Bronchial epithelial cell (primary cell): ENCODE measurements at regions not wholly inside any gene's neighbourhood (a gene's known extent, or its start where the extent isn't known, plus 50 kb on each side); places are given as distances from the start of the nearest gene placed in this dataset.

Experiments
- DNase-seq: peaks from one replicate; pipeline ENCODE4 v3.0.0-alpha.2; 2010; ENCODE audit warnings: low read depth
- FAIRE-seq: peaks from 2 replicates; lab custom pipeline; 2011; peaks lifted over from hg19 to GRCh38; lab: Jason Lieb, UNC
- H3K27me3 ChIP-seq: 2 replicates; pipeline ENCODE4 v1.5.1; 2011; ENCODE audit warnings: low read length; ENCODE audit not compliant: control insufficient read depth, insufficient read depth
- H3K36me3 ChIP-seq: 2 replicates; pipeline ENCODE4 v1.5.1; 2011; ENCODE audit warnings: low read length; ENCODE audit not compliant: control insufficient read depth, insufficient read depth
- H3K4me3 ChIP-seq: 2 replicates; pipeline ENCODE4 v1.5.1; 2011; ENCODE audit warnings: mild to moderate bottlenecking, low read depth, low read length, control low read depth
- TF ChIP-seq, protein P1 (sequence below): IDR thresholded peaks from 2 replicates; pipeline ENCODE4 v1.5.1; 2011; ENCODE audit warnings: mild to moderate bottlenecking, moderate library complexity, low read length, control low read depth, inconsistent platforms; ENCODE audit not compliant: insufficient read depth, severe bottlenecking

DNA sequence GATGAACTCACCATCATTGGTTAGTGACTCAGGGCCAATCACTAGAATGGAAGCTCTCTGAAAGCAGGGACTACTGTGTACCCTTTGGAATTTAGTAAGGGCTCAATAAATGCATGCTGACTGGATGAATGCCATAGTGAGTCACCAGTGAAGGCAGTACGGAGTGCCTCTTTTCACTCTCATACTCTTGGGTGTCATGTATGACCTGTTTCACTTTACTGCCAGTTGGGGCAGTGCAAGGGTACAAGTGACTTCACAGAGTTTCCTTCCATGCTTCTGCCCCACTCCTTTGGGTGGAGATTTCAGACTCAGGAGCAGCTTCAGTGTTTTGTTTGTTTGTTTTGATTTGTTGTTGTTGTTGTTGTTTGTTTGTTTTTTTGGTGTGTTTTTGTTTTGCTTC, 57.7 kb downstream of the SOX3 start:
- H3K36me3 ChIP-seq, result no peaks in the 10 kb centered on the region
- no peak overlapping the region for H3K4me3 ChIP-seq
- TF ChIP-seq, protein P1, sequence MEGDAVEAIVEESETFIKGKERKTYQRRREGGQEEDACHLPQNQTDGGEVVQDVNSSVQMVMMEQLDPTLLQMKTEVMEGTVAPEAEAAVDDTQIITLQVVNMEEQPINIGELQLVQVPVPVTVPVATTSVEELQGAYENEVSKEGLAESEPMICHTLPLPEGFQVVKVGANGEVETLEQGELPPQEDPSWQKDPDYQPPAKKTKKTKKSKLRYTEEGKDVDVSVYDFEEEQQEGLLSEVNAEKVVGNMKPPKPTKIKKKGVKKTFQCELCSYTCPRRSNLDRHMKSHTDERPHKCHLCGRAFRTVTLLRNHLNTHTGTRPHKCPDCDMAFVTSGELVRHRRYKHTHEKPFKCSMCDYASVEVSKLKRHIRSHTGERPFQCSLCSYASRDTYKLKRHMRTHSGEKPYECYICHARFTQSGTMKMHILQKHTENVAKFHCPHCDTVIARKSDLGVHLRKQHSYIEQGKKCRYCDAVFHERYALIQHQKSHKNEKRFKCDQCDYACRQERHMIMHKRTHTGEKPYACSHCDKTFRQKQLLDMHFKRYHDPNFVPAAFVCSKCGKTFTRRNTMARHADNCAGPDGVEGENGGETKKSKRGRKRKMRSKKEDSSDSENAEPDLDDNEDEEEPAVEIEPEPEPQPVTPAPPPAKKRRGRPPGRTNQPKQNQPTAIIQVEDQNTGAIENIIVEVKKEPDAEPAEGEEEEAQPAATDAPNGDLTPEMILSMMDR, result no peak
- DNase-seq (no peak), FAIRE-seq (no peak)
- no peaks in the 10 kb centered on the region for H3K27me3 ChIP-seq

DNA sequence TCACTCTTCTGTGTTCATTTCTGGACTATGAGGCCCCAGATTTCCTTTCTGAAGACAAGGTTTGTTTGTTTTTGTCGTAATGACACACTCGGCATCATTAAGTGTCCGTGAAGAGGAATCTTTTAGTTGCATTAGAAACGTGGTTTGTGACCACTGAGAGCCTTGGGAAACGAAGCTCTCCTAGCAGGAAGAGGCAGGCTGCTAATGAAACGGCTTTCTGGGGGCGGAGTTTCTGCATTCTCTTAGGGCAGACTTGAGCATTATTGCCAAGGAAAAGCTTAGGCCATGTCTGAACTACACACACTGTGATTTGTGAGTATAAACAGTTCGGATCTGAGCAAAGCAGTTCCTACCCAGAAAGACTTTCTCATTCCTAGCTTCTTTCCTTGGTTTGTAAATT, 64.0 kb downstream of the SOX3 start:
- no peak for FAIRE-seq

DNA sequence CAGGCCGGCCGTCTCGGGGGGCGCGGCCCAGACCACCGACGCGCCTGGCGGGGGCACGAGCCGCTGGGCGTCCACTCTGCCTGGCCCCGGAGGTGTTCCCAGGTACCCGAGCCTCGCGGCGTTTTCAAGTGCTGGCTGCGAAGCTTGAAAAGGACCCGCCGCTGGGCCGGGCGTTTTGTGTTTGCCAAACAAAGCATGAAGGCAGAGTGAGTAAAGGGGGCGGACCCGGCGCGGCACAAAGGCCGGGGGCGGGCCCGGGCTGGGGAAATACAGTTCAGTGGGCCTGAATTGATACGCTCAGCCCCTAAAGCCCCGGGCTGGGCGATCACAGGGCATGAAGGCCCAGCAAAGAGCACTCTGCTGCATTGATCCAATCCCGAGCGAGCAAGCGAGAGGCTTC, 65.4 kb downstream of the SOX3 start:
- no peak for FAIRE-seq
- Histone ChIP-seq H3K27me3 (no peaks in the 10 kb centered on the region), H3K4me3 (no peak overlapping the region), H3K36me3 (no peaks in the 10 kb centered on the region)
- no peak for DNase-seq
- TF ChIP-seq, protein P1, result no peak

More for the DNA sequence above, 64.0 kb downstream of the SOX3 start:
- Histone ChIP-seq H3K36me3 (no peaks in the 10 kb centered on the region), H3K4me3 (no peak overlapping the region), H3K27me3 (no peaks in the 10 kb centered on the region)
- TF ChIP-seq, protein P1, result no peak
- DNase-seq, result no peak

DNA sequence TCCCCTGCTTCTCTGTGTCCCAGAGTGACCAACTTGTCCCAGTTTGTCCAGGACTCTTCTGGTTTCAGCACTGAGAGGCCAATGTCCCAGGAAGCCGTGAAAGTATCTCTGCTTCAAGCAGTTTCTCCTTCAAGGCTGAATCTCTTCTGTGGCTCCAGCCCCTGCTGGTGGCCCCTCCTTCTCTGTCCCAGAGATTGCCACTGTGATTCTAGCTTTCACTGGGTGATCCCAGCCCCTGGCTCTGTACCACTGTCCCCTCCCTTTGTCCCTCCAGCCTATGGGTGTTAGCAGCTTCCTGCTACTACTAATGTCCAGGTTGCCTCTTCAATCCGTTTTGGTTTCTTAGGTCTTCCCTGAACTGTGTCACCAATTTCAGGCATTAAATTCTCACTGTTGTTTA, 70.5 kb downstream of the SOX3 start:
- Histone ChIP-seq H3K4me3 (no peak overlapping the region), H3K36me3 (no peaks in the 10 kb centered on the region), H3K27me3 (no peaks in the 10 kb centered on the region)
- TF ChIP-seq, protein P1, result no peak
- no peak for DNase-seq
- no peak for FAIRE-seq

DNA sequence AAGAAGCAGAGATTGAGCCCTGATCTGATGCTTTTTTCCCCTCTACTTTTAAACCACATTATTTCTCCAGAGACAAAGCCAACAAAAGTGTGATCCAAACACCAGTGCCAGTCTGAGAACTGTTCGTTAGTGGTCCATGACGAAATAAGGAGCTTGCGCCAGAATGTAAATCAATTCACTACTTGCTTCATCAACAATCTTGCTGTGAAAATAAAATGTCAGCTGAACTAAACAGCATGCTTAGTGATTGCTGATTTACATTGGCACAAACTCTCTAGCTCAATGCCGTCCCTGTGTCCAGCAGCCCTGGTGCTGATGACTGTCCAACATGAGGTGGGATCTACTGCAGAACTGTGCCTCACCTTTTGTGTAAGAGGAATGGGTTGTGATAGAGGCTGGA, 71.3 kb downstream of the SOX3 start:
- FAIRE-seq, result no peak
- DNase-seq, result no peak

More for the DNA sequence above, 71.3 kb downstream of the SOX3 start:
- no peaks in the 10 kb centered on the region for H3K36me3 ChIP-seq
- H3K27me3 ChIP-seq, result no peaks in the 10 kb centered on the region
- H3K4me3 ChIP-seq, result no peak overlapping the region
- TF ChIP-seq, protein P1, result no peak
